NCI-H128 (cell line): ENCODE measurements at regions not wholly inside any gene's neighbourhood (a gene's known extent, or its start where the extent isn't known, plus 50 kb on each side); places are given as distances from the start of the nearest gene placed in this dataset.
A peak's percentile ranks its signal among the peaks of the same experiment; 100 is the strongest.
"Not testable (repeated sequence)": the region's sequence is repeated elsewhere in the genome, so short reads cannot be mapped to it uniquely, and the experiment has no call there.

Experiments used
- DNase-seq: peaks from one replicate; lab custom pipeline; 2025; ENCODE audit not compliant: unreplicated experiment; lab: John Stamatoyannopoulos, UW

DNA sequence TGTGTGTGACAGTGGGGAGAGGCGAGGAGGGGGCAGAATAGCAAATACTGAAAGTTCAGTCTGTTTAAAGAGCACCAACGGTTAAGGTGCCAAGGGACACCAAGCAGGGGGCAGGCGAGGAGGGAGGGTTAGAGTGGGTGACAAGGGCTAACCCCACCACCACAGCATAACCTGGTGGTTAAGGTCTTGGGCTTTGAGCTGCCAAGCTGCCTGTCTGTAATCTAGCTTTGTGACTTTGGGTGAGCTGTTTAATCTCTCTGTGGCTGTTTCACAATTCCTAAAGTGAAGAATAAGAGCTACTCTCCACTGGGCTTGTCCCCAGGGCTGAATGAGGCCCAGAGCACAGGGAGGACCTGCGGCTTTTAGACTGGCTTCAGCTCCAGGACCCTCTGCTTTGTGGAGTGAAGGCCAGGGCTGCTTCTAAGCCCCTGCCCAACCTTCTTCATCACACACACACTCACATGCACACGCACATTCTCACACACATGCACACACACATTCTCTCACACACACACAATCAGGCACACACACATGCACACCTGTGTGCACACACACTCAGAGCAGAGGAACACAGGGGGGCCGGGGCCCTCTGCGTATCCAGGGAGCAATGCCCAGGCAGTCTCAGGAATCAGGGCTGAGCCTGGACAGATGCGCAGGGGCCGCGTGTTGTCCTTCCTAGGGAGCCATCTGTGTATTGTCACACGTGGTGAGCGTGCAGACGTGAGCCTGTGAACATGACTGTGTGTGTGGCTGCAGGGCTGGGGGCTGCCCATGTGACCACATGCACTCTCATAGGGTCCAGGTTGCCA is 101.6 kb upstream of the TARDBP start:
- no peak for DNase-seq

DNA sequence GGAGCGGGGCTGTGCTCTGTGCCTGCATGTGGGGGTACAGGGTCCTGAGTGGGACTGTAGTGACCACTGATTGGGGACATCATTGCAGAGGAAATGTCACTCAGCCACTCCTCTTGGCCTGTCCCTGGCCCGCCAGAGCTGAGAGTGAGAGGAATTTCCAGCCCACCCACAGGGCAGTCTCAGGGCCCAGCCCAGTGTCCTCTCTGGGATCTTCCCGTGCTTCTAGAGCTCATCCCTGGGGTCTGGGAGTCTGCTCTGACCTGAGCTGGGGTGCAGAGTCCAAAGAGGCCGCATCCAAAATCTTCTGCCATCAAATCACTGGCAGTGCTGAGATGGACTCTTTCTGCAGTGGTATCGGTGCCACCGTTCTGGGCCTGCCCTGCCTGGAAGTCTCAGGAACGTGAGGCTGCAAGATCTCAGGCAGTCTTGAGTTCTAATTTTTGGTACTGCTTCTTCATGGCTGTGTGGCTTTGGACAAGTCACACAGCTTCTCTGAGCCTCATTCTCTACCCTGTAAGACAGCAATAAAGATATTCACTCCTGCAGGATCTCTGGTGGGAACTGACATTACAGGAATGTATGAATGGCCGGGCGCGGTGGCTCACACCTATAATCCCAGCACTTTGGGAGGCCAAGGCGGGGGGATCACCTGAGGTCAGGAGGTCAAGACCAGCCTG is 100.8 kb upstream of the TARDBP start:
- no peak for DNase-seq

DNA sequence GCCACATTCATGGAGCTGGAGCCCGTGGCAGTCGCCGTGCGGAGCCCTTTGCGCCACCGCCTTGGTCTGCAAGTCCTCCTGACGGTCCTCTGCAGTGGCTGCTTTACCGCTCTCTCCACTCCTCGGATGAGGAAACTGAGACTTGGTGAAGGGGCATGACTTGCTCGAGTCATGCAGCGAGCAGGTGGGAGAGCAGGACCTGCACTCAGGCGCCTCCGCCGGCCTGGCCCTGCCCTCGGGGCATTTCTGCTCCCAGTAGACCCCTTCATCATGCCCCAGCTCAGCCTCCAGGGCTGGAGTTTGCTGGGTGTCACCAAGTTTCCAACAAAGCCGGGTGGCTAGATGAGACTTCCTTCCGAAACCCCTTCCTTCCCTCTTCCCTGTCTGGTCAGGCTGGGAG is 100.0 kb upstream of the TARDBP start:
- no peak for DNase-seq

DNA sequence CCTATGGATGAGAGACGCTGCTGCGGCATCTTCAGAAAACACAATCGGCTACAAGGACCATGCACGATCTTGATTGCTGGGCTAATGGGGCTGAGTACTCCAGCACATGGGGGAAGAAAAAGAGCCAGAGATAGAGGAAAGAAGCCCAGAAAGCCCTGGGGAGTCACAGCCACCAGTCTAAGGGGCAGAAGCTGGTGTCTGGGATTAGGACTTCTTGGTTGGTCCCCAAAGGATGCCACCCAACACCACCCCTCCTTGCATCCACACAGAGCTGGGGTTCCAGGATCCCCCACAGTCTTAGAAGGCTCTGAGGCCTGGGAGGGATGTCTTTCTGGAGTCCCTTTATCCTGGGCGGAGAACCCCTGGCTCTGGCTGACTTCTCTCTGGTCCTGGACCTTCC is 98.4 kb upstream of the TARDBP start:
- DNase-seq: no peak

DNA sequence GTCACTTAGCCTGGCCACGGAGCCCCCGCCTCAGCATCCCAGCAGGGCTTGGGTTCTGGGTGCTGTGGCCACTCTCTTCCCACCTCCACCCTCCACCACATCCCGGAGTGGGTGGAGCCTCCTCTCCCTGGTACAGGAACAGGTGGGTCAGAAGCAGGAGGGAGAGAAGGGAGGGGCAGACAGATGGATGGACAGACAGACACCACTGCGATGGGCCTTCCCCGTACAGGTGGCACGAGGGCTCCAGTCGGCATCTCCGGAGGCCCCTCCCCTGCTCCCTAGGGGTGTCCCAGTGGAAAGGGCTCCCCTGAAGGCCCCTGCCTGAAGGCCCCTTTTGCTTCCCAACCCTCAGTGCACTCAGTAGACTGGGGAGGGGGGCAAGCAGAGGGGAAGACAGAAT is 96.9 kb upstream of the TARDBP start:
- DNase-seq: no peak

DNA sequence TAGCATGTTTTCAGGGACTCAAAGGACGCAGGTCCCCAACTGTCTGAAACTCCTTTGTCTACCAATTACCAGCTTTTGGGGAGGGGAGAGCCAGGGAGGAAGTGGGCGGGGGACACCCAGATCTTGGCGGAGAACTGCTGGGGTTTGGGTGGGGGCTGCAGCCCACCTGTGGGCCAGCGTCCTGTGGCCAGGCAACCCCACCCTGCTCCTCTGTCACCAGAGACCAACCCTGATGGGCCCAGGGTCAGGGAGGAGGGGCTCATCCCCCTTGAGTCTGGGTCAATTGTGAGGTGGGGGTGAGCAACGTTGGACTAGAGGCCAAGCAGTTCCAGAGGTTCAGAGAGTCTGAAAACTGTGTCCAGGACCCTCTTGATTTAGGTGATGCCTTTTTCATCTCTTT is 96.1 kb upstream of the TARDBP start:
- DNase-seq: no peak

DNA sequence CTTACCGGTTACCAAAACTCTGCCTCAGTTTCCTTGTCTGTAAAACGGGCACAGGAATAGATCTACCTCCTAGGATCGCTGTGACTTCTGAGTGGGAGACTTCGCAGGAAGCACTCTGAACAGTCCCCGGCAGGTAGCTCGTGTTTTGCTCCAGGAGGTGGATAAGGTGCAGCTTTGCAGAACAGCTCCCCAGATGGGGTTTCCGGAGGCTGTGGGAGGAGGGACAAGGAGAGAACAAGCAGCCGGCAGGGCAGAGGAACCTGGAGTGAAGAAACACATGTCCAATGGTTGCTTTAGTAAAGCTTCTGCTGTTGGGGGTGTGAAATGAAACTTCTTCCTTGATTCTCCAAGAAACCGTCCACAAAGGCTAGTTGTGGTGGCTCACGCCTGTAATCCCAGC is 95.5 kb upstream of the TARDBP start:
- DNase-seq: no peak

DNA sequence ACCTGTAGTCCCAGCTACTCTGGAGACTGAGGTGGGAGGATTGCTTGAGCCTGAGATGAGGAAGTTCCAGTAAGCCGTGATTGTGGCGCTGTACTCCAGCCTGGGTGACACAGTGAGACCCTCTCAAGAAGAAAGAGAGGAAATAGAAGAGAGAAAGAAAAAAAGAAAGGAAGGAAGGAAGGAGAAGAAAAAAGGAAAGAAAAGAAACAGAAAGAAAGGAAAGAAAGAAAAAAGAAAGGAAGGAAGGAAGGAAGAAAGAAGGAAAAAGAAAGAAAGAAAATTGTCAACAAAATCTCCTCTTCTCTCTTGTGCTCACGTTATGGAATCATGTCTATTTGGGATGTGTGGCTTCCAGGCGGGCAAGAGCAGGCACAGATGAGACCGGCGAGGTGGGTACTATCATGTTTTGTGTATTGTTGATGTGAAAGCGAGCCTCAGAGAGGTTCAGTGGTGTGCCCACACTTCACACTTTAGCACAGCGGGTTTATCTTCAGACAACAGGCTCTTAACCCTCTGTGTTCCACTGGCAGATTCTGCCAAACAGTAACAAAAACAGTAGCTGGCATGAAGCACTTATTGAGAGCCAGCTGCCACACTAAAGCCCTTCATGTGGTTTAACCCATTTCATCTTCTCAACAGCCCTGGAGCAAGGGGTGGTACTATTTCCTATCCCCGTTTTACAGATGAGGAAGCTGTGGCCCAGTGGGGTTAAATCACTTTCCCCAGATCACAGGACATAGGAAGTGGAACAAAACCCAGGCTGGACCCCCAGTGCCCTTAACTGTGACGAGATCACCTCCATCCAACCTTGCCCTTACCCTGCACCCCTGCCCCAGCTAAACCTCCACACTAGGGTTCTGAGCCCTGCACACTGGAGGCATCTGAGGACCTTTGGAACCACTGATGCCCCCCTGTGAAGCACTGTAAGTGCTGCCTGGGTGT is 94.7 kb upstream of the TARDBP start:
- DNase-seq: peak; percentile 36

DNA sequence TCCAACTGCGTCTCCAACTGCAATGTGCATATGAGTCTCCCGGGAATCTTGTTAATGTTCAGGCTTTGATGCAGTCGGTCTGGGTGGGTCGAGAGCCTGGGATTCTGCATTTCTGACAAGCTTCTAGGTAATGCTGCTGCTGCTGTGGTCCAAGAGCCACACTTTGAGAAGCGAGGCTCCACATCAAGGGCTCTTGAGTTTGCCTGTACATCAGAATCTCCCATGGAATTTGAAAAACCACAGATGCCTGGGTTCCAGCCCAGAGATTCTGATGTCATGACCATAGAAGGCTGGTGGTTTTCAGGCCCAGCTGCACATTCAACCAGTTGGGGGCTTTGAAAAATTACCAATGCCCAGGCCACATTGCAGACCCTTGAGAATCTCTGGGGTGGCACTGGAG is 93.9 kb upstream of the TARDBP start:
- DNase-seq: no peak

DNA sequence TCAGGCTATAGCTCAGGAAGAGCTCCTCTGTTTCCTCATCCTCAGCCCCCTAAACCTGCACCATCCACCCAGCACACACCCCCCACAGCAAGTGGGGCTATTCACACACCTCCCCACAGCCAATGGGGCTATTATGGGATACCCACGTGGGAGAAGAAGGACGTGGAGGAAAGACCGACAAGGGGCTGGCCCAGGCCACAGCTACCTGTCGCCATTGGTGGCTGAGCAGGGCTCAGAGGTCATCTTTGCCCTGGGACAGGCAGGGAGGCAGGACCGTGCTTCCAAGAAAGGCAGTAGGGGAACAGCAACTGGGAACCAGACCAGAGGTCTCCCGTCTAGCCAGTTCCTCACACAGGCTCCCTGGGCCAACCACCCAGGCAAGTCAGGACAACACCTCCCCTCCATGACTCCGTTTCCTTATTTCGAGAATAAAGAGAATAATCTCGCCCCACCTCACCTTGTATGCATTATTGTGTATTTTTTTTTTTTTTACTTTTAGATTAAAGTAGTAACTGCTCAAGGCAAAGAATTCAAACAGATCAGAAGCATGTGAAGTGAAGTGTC is 92.3 kb upstream of the TARDBP start:
- DNase-seq: no peak

DNA sequence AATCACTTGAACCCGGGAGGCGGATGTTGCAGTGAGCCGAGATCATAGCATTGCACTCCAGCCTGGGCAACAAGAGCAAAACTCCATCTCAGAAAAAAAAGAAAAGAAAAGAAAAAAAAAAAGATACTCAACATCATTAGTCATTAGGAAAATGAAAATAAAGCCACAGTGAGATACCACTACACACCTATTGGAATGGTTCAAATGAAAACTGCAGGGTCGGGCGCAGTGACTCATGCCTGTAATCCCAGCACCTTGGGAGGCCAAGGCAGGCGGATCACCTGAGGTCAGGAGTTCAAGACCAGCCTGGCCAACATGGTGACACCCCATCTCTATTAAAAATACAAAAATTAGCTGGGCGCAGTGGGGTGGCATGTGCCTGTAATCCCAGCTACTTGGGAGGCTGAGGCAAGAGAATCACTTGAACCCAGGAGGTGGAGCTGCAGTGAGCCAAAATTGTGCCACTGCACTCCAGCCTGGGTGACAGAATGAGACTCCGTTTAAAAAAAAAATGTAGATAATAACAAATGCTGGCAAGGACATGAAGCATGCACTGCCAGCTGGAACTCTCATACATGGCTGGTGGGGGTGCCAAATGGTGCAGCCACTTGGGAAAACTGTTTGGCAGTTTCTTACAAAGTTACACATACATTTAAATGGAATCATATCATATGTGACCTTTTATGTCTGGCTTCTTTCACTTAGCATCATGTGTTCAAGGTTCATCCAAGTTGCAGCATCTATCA is 90.0 kb upstream of the TARDBP start:
- DNase-seq: not testable (repeated sequence)

DNA sequence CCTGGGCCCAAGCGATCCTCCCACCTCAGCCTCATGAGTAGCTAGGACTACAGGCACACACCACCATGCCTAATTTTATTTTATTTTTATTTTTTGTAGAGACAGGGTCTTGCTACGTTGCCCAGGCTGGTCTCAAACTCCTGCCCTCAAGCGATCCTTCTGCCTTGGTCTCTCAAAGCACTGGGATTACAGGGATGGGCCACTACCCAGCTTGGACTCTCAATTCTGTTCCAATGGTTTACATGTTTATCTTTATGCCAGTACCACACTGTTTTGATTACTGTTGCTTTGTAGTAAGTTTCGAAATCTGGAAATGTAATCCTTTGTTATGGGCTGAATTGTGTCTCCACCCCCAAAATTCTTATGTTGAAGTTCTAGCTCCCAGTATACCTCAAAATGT is 88.4 kb upstream of the TARDBP start:
- no peak for DNase-seq

DNA sequence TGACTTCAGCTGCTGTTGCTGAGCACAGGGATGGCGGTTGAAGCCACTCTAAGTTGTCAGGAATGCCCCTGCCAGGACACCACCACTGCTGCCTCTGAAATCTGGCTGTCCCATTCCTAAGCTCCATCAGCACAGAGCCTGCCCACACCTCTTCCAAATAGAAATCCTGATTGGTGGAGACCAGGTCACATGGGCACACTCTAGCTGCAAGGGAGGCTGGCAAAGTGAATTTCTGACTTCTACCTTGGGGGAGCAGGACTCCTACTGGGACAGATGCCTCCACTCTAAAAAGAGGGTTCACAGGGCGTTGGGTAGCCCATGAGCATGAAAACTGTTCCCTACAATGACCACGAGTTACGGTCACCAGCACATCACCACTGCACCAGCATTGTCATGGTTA is 83.8 kb upstream of the TARDBP start:
- DNase-seq: no peak

DNA sequence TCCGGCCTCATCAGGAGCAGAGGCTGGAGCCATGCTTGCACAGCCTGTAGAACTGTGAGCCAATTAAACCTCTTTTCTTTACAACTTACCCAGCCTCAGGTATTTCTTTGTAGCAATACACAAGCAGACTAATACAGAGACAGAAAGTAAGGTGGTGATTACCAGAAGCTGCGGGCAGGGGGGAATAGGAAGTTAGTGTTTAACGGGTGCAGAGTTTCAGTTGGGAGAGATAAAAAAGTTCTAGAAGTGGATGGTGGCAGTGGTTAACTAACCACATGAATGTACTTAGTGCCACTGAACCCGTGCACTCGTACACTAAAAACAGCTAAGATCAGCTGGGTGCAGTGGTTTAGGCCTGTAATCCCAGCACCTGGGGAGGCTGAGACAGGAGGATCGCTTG is 80.4 kb upstream of the TARDBP start:
- no peak for DNase-seq

DNA sequence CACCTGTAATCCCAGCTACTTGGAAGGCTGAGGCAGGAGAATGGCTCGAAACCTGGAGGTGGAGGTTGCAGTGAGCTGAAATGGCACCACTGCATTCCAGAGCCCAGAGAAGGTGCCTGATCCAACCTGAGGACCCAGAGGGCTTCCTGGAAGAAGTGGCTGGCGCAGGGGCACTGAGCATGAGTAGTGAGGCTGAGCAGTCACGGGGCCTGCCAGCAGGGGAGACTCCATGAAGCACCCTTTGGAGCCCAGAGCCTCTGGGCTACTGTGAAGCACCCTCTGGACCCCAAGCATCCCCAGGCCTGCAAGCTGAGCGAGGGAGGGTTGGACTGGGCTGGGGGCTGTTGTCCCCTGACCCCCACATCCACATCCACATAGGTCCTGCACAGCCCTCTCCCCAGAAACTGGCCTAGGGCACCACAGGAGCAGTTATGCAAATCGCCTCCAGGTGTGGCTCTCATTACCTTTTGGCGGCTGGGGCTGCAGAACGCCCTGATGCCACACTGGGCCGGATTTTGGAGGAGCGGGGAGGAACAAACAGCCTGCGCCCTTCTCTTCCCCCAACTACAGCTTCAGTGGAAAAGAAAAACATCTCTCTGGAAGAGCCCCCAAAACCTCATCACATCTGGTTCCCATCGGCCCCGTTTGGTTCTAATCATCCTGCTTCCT is 78.2 kb upstream of the TARDBP start:
- no peak for DNase-seq

DNA sequence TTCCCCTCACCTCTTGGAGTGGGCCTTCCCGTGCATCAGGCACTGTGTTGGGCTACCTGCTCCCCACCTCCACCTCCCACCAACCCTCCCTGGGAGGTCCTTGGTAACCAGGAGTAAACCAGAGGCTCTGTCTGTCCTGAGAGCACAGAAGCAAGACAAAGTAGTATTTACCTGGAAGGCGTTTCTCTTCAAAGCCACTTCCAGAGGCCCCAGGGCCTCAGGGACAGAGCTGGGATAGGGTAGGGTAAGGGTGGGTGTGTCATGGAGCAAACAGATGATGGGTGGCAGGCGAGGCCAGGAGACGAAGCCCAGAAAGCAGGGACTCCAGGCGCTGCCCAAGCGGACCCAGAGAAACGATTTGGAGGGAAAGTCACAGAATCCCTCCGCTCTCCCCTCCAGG is 77.2 kb upstream of the TARDBP start:
- DNase-seq: no peak

DNA sequence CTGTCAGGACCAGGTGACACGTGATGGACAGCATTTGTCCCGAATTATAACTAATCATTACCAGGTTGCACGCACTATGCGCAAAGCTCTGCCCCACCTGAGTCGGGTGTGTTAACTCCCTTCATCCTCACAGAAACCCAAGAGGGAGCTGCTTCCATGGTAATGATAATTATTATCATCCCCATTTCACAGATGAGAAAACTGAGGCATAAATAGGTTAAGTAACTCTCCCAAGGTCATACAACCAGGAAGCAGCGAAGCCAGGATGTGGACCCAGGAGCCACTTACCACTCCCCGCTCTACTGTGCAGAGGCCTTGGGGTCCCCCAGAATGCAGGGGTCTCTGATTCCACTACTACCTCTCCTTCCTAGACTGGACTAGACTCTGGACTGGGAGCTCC is 76.7 kb upstream of the TARDBP start:
- DNase-seq: no peak

DNA sequence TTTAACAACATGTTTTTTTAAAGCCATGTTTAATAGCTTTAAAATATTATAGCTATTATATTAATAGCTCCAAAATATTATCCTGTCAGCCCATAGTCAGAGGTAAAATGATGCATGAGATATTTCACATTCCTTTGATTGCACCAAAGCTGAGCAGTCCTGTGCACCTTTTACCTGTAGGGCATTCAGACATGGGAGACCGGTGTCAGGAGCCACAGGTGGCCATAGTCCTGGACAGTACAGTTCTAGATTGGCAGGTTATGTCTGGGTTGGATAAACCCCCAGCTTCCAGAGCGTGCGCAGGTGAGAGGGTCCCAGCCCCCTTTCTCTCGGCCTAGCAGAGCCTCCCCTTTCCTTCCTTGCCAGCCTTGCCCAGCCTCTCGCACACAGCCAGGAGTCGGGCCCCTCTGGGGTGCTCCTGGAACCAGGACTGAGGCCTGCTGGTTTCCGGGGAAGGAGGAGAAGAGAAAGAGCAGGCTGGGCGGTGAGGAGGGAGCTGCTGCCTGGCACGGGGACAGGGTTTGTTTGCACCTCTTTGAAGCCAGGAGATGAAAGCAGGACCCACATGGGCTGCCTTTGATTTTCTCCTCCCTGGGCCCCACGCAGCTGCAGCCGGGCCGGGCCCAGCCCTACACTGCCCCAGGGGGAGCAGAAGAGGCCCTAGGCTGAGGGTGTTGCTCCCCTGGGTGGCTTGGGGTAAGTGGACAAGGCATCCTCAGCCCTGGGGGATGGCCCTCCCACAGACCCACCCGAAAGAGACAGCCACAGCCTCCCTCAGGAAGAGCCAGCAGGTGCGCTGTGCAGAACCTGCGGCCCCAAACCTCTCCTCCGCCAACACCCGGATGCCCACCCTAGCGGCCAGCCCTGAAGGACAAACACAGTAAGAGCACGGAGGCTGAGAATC is 75.2 kb upstream of the TARDBP start:
- DNase-seq: no peak

DNA sequence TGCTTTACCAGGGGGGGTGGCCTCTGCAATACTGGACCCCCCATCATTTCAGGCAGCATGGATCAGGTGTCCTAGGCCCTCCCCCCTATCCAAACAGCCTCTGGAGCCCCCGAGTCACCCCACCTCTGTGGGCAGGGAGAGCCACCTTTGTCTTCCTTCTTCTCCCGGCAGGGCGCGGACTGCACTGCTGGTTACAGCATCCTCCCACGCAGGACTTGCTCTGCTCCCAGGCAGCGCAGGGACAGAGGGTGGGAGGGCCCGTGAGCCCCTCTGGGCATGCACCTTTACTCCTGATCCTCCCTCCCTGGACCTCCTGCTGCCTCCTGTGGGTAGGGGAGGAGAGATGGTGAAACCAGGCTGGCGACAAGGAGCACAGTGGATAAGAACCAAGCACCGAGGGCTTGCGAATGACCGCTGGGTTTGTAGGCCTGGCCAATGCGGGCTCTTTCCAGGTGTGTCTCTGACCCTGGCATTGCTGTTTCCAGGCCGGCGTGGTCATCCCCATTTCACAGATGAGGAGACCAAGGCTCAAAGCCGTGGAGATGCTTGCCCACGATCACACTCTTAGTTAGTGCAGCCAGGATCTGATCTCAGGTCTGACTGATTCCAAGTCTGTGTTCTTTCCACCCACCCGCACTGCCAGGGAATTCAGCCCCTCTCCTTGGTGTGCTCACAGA is 73.6 kb upstream of the TARDBP start:
- DNase-seq: no peak
